ENCODE measurements at regions not wholly inside any gene's neighbourhood (a gene's known extent, or its start where the extent isn't known, plus 50 kb on each side); places are given as distances from the start of the nearest gene placed in this dataset.

- in situ Hi-C loops (cut with MboI; ENCODE audit: low pct_unique_long_range_greater_than_20kb, low sequenced_read_pairs, unreplicated experiment) = no loop called here
- DNase-seq (ENCODE audit: low spot score) = no peak
Measured at GRCh38 chr1:103948526-103948925, 198.8 kb downstream of the AMY1C start.

GRCh38 chr1:103949779-103950178 lies 200.1 kb downstream of the AMY1C start:
- no peak for DNase-seq (ENCODE audit: low spot score)
- in situ Hi-C loops (cut with MboI; ENCODE audit: low pct_unique_long_range_greater_than_20kb, low sequenced_read_pairs, unreplicated experiment) = no loop called here
- TF ChIP-seq CTCF (IDR thresholded peaks at IDR 0.05; ENCODE audit: extremely low read depth, insufficient read depth, missing control alignments) = no peak

More at GRCh38 chr1:103948526-103948925, 198.8 kb downstream of the AMY1C start:
- TF ChIP-seq CTCF (IDR thresholded peaks at IDR 0.05; ENCODE audit: extremely low read depth, insufficient read depth, missing control alignments) = peak; percentile 30

- no peak for DNase-seq (ENCODE audit: low spot score)
- no peak for TF ChIP-seq CTCF (IDR thresholded peaks at IDR 0.05; ENCODE audit: extremely low read depth, insufficient read depth, missing control alignments)
- in situ Hi-C loops (cut with MboI; ENCODE audit: low pct_unique_long_range_greater_than_20kb, low sequenced_read_pairs, unreplicated experiment) = no loop called here
Measured at GRCh38 chr1:103953386-103953785, 203.7 kb downstream of the AMY1C start.

- in situ Hi-C loops (cut with MboI; ENCODE audit: low pct_unique_long_range_greater_than_20kb, low sequenced_read_pairs, unreplicated experiment) = no loop called here
- no peak for TF ChIP-seq CTCF (IDR thresholded peaks at IDR 0.05; ENCODE audit: extremely low read depth, insufficient read depth, missing control alignments)
- DNase-seq (ENCODE audit: low spot score) = no peak
Measured at GRCh38 chr1:103958699-103959098, 209.0 kb downstream of the AMY1C start.

- no peak for TF ChIP-seq CTCF (IDR thresholded peaks at IDR 0.05; ENCODE audit: extremely low read depth, insufficient read depth, missing control alignments)
- in situ Hi-C loops (cut with MboI; ENCODE audit: low pct_unique_long_range_greater_than_20kb, low sequenced_read_pairs, unreplicated experiment) = no loop called here
- DNase-seq (ENCODE audit: low spot score) = no peak
Measured at GRCh38 chr1:103959565-103959964, 209.9 kb downstream of the AMY1C start.

- no peak for DNase-seq (ENCODE audit: low spot score)
- TF ChIP-seq CTCF (IDR thresholded peaks at IDR 0.05; ENCODE audit: extremely low read depth, insufficient read depth, missing control alignments) = no peak
- in situ Hi-C loops (cut with MboI; ENCODE audit: low pct_unique_long_range_greater_than_20kb, low sequenced_read_pairs, unreplicated experiment) = no loop called here
Measured at GRCh38 chr1:103960045-103960444, 210.3 kb downstream of the AMY1C start.

- in situ Hi-C loops (cut with MboI; ENCODE audit: low pct_unique_long_range_greater_than_20kb, low sequenced_read_pairs, unreplicated experiment) = no loop called here
- TF ChIP-seq CTCF (IDR thresholded peaks at IDR 0.05; ENCODE audit: extremely low read depth, insufficient read depth, missing control alignments) = no peak
- DNase-seq (ENCODE audit: low spot score) = no peak
Measured at GRCh38 chr1:103960710-103961109, 211.0 kb downstream of the AMY1C start.

Data from GM13977 (cell line).